ENCODE measurements at regions not wholly inside any gene's neighbourhood (a gene's known extent, or its start where the extent isn't known, plus 50 kb on each side); places are given as distances from the start of the nearest gene placed in this dataset.
A peak's percentile ranks its signal among the peaks of the same experiment; 100 is the strongest.

- no peak for DNase-seq (ENCODE audit: low spot score)
These were observed 216.2 kb upstream of the HS6ST1 start for GRCh38 chr2:128534688-128535392.

- no peak for DNase-seq (ENCODE audit: low spot score)
These were observed 217.3 kb upstream of the HS6ST1 start for GRCh38 chr2:128535953-128536352.

- no peak for DNase-seq (ENCODE audit: low spot score)
These were observed 218.4 kb upstream of the HS6ST1 start for GRCh38 chr2:128536925-128537620.

- DNase-seq (ENCODE audit: low spot score): no peak
These were observed 219.0 kb upstream of the HS6ST1 start for GRCh38 chr2:128537646-128538045.

- no peak for DNase-seq (ENCODE audit: low spot score)
These were observed 219.7 kb upstream of the HS6ST1 start for GRCh38 chr2:128538396-128538795.

- no peak for DNase-seq (ENCODE audit: low spot score)
These were observed 222.0 kb upstream of the HS6ST1 start for GRCh38 chr2:128540670-128541069.

GRCh38 chr2:128541448-128541847, 222.8 kb upstream of the HS6ST1 start:
- no peak for DNase-seq (ENCODE audit: low spot score)

- DNase-seq (ENCODE audit: low spot score): no peak
These were observed 224.4 kb upstream of the HS6ST1 start for GRCh38 chr2:128543036-128543435.

- no peak for DNase-seq (ENCODE audit: low spot score)
These were observed 225.0 kb upstream of the HS6ST1 start for GRCh38 chr2:128543646-128544045.

GRCh38 chr2:128544321-128545037, 225.8 kb upstream of the HS6ST1 start:
- DNase-seq (ENCODE audit: low spot score): no peak

GRCh38 chr2:128545085-128545484, 226.4 kb upstream of the HS6ST1 start:
- DNase-seq (ENCODE audit: low spot score): no peak

GRCh38 chr2:128545829-128546228, 227.2 kb upstream of the HS6ST1 start:
- DNase-seq (ENCODE audit: low spot score): peak; percentile 28

- peak; percentile 79 for DNase-seq (ENCODE audit: low spot score)
These were observed 229.0 kb upstream of the HS6ST1 start for GRCh38 chr2:128547667-128548066.

GRCh38 chr2:128548461-128548891, 229.8 kb upstream of the HS6ST1 start:
- peak; percentile 46 for DNase-seq (ENCODE audit: low spot score)

- DNase-seq (ENCODE audit: low spot score): peak; percentile 39
These were observed 230.4 kb upstream of the HS6ST1 start for GRCh38 chr2:128549094-128549493.

- peak; percentile 49 for DNase-seq (ENCODE audit: low spot score)
These were observed 231.1 kb upstream of the HS6ST1 start for GRCh38 chr2:128549646-128550260.

GRCh38 chr2:128550389-128550788, 231.7 kb upstream of the HS6ST1 start:
- peak; percentile 41 for DNase-seq (ENCODE audit: low spot score)

GRCh38 chr2:128550801-128551416, 232.2 kb upstream of the HS6ST1 start:
- peak; percentile 37 for DNase-seq (ENCODE audit: low spot score)

GRCh38 chr2:128551435-128551834, 232.8 kb upstream of the HS6ST1 start:
- peak; percentile 38 for DNase-seq (ENCODE audit: low spot score)

GRCh38 chr2:128552141-128552805, 233.6 kb upstream of the HS6ST1 start:
- DNase-seq (ENCODE audit: low spot score): peak; percentile 29

GRCh38 chr2:128552806-128553551, 234.3 kb upstream of the HS6ST1 start:
- peak; percentile 36 for DNase-seq (ENCODE audit: low spot score)

All from ecto neural progenitor cell (in vitro differentiated cells).